Non-pigmented ciliary epithelial cell (primary cell): ENCODE measurements at regions not wholly inside any gene's neighbourhood (a gene's known extent, or its start where the extent isn't known, plus 50 kb on each side); places are given as distances from the start of the nearest gene placed in this dataset.
A peak's percentile ranks its signal among the peaks of the same experiment; 100 is the strongest.
"Not testable (repeated sequence)": the region's sequence is repeated elsewhere in the genome, so short reads cannot be mapped to it uniquely, and the experiment has no call there.

Experiments
- DNase-seq: peaks from one replicate; pipeline ENCODE4 v3.0.0-alpha.2; 2010; ENCODE audit warnings: low read depth

DNA sequence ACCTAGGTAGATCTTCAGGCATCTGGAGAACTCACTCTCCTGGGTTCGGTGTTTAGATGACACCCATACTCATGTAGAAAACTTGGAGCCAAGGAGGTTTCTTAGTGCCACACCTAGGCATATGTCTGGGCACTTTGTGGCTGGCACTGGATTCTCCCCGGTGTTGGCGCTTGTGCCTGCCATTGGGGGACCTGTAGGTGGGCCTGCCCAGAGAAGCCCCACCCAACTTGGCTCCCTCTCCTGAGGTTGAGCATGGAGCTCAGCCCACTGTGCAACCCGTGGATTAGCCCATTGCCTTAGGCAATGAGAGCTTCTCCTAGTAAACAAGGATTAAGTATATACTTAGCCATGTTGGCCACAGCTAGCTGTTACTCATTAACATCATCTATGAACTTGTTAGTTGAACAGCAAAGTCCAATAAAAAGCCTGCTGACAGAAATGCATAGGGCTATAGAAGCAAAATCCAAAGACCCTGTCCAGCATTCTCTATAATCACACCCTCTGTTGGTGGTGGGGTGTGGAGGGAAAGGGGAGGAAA is 335.5 kb upstream of the CHORDC1 start:
- DNase-seq = no peak

DNA sequence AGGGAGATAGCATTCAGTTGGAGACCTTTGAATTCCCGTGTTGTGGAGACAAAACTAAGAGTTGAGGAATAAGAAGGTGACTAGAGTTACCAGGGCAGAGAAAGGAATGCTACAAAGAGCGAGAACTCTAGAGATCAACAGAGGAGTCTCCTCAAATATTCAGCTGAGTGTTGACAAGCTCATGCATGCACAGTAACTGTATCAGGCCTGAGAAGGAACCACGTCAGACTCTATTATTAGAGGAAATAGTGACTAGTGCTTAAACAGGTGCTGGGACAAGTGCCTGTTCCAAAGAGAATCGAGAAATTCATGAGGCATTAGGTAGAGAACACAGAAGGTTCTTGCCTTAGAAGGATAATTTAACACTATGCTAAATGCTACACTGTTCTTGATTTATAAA is 333.8 kb upstream of the CHORDC1 start:
- DNase-seq = no peak

DNA sequence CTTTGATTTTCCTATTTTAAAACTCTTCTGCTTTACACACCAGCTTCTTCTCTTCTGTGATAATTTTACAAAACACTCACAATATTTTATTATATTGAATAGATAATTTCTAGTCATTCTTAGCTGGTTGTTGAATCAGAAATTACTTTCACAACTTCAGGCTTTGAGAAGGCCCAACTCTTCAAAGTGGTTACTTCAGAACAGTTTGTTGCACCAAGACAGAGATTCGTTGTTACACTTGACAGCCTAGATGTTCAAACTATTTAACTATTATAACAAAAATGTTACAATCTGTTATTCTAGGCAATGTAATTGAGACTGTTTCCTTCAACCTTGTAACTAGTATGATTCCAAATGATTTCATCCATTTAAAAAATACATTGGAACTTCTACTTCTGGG is 333.2 kb upstream of the CHORDC1 start:
- DNase-seq = no peak

DNA sequence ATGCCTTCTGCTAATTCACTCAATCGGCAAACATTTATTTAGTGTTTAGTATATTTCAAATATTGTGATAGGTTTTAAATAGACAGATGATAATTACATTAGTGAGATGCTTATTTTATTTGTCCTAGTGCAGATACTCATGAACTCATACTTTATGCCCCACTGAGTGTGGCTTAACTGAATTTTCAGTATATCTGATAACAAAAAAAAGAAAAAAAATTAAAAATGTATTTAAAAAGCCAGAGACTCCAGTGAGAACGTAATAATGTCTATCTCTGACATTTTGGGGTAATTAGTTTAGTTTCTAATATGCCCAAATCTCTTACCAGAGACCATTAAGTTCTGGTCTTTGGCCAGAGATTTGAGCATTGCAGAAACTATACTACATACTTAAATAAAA is 332.6 kb upstream of the CHORDC1 start:
- DNase-seq = no peak

DNA sequence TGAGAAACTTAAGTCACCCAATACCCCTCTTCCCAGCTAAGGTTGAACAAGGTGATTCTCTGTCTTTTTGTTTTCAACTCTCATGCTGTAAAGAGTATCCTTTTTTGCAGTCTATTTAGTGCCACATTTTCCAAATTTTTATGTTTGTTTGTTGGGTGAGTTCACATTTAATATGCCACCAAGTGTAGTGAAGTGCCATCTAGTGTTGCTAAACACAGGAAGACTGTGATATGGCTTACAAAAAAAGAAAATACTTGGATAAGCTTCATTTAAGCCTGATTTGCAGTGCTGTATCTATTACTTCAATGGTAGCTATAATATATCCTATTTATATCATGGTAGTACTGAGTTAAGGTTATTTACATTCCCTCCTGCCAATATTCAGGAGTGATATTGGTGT is 319.2 kb upstream of the CHORDC1 start:
- DNase-seq = no peak

DNA sequence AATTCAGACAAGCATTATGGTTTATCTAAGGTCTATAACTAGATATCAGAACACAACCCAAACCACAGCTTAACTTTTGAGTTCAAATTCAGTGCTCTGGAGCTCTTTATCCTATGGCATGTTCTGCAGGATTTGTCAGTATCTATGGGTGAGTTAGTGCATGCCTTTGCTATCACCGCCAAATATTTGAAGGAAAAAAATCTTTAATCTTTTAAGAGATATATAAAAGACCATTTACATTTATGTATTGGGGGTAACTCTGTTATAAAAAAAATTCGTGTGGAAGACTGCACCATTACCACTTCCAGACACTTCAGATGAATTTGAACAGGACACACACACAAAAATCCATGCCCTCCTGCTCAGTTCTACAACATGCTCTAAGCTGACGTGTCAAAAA is 313.5 kb upstream of the CHORDC1 start:
- DNase-seq = no peak

DNA sequence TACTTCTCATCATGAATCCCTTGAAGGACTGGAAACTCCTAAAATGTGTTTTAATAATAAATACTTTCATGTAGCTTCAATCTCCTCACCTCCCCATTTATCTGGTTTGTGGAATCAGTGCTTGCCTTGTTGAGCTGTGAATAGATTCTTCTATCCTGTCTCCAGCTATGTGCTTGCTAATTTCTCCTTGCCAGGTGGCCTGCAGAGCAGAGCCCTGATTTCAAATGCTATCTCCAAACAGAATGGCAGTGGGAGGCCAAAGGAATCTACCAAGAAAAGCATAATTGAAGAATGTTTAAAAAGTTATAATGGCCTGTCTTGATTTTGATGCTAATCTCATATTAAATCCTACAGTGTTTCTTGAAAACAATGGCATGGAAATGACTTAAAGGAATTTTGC is 309.3 kb upstream of the CHORDC1 start:
- DNase-seq = no peak

DNA sequence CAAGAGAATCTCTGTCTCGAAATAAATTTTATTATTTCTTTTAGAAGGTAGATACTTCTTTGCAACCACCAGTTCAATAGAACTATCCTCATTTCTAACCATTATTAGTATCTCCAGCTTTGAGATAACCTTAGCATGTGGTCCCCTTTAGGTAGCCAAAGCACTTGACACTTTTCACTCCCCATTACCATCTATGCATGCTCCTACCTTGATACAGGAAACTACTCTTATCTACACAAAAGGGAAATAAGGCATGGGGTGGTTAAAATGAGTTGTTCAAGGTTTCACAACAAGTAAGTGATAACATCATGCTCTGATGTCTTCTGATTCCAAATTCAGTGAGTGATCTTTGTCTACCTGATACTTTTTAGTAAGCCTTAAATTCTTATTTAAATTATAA is 308.2 kb upstream of the CHORDC1 start:
- no peak for DNase-seq

DNA sequence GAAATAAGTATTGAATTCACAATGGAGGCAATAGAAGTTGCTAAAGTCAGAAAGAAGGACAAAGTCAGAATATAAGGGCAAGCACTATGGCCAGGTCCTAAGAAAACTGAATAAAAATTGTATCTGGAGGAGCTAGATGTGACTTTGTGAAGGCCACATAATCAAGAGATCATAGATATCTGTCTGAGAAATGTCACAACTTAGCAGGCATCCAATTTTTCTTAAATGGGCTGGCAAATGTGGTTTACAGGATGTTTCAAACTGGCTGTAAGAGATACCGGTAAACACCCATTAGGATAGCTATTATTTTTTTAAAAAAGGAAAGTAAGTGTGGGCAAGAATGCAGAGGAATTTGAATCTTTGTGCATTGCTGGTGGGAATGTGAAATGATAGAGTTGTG is 303.1 kb upstream of the CHORDC1 start:
- no peak for DNase-seq

DNA sequence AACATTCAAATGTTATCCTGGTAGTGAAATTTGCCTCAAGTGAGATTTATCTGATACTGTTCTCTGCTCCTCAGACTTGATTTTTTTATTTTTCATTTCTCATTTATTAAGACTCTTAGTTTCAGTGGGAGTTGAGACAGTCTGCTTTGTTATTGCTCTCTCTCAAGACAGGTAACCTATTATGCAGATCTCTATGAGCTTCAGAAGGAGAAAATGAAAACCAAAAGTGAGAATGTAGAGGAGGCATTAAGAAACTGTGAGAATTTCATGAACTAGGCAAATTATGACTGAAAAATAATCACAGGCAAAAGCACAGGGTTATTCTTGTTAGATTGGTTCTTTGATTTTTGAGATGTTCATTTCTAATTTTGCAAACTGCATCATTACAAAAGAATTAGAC is 290.0 kb upstream of the CHORDC1 start:
- no peak for DNase-seq

DNA sequence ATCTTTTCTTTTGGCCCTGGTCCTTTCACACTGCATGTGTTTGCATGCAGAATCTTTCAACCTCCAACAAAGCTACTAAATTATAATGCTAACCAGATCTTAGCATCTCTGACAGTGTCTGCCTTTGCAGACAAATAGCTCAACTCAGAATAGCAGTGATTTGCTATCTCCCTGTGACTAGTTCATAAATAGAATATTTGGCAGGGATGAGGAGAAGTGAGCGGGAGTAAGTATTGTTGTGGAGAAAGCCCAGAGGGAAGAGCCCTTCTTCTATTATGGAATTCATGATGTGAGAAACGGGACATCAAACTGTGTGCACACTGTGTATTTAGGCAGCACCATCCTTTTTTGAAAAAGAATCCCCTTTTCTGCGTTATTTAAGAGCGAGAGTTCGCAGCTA is 288.0 kb upstream of the CHORDC1 start:
- DNase-seq = no peak

DNA sequence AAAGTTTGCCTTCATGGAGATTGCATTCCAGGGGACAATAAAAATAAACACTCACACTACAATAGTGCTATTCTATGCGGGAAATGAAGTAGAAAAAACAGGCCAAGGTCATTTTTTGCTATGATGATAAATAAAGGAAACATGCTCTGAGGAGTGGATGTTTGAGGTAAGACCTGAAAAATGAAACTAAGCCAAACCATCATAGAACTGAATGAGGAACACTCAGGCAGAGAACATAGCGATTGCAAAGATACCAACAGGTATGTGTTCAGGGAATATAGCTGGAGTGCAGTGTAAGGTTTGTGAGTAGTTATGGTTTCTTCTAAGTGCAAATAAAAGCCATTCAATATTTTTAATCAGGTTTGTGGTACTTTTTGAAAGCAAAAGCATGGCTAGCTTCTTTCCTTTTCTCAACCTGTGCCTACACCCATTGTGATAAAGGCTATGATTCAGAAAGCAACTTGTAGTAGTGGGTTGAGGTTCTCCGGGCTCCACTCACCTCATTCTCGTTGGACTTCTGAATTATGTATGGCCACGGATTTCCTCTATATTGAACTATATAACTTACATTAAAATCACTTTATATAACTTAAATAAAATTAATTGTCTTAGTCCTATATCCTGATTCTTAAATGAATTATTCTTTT is 278.2 kb upstream of the CHORDC1 start:
- no peak for DNase-seq

DNA sequence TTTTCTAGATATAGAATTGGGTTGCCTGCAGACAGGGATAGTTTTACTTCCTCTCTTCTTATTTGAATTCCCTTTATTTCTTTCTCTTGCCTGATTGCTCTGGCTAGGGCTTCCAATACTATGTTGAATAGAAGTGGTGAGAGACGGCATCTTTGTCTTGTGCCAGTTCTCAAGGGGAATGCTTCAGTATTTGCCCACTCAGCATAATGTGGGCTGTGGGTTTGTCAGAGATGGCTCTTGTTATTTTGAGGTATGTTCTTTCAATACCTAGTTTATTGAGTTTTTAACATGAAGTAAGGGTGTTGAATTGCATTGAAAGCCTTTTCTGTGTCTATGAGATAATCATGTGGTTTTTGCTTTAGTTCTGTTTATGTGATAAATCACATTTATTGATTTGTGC is 273.9 kb upstream of the CHORDC1 start:
- no peak for DNase-seq

DNA sequence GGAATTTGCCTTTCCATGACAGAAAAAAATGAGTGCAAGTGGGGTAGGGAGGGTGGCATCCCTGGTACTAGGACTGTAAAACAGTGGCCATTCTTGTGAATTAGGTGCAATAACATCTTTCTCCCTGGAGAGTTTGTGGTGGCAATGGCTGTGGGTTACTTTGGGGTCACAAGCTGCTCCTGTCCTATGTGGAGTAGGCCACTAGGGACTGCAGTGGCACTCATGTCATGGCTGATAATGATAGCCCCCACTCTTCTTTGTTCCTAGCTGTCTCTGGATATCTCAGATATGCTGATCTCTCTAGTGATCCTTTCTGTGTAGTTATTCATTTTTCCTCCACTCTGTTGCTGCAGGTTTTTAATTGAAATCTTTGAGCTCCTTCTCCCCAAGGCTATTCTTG is 270.5 kb upstream of the CHORDC1 start:
- DNase-seq = no peak

DNA sequence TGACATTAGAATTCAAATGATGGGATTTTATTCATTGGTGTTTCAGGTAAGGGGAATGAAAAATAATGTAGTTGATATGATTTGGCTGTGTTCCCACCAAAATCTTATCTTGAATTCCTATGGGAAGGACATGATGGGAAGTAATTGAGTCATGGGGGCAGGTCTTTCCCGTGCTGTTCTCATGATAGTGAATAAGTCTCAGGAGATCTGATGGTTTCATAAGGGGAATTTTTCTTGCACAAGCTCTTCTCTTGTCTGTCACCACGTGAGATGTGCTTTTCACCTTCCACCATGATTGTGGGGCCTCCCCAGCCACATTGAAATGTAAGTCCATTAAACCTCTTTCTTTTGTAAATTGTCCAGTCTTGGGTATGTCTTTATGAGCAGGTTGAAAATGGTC is 268.6 kb upstream of the CHORDC1 start:
- no peak for DNase-seq

DNA sequence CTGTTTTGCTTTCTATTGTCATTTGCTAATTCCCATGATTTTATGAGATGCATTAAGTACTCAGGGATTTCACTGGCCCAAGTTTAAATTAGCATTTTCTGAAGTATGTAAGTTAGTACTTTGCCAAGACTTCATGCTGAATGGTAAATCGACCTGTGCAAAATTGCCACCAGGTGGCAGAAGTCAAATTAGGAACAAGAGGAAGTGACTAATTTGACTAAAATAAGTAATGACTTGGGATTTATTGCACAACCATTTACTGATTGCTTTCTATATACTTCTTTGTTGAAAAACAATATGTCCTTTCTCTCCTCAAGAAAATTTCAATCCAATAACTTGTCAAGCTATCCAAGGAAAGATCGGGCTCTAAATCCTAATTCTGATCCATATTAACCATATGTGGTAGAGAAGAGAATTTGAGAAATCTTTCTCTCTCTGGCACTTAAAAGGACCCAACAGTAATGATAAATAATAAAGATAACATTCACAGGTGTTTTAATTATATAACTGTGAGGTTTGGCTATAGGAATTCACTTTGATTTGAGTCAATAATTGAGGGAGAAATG is 253.7 kb upstream of the CHORDC1 start:
- DNase-seq = no peak

DNA sequence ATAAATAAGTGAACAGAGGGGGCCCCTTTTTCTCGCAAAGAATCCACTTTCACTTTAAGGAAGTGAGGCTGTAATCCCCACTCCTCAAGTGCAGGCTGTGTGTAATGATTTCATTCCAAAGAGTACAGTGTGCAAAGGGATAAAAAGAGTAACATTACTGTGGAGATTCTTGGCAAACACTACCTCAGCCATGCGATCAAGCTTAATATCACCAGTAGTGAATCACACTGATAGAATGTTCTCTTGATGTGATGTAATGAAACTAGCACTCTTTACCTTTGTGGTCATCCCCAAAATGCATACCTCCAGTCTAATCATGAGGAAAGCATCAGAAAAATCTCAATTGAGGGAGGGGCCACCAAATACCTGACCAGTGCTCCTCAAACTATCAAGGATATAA is 246.1 kb upstream of the CHORDC1 start:
- peak; percentile 53 for DNase-seq

DNA sequence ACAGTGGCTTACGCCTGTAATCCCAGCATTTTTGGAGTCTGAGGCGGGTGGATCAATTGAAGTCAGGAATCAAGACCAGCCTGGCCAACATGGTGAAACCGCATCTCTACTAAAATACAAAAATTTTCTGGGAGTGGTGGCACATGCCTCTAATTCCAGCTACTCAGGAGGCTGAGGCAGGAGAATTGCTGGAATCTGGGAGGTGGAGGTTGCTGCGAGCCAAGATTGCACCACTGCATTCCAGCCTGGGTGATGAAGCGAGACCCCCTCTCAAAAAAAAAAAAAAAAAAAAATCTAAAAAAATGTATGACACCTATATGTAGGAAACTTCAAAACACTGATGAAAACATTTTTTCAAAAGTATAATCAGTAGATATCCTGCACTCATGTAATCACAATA is 242.7 kb upstream of the CHORDC1 start:
- DNase-seq = no peak

DNA sequence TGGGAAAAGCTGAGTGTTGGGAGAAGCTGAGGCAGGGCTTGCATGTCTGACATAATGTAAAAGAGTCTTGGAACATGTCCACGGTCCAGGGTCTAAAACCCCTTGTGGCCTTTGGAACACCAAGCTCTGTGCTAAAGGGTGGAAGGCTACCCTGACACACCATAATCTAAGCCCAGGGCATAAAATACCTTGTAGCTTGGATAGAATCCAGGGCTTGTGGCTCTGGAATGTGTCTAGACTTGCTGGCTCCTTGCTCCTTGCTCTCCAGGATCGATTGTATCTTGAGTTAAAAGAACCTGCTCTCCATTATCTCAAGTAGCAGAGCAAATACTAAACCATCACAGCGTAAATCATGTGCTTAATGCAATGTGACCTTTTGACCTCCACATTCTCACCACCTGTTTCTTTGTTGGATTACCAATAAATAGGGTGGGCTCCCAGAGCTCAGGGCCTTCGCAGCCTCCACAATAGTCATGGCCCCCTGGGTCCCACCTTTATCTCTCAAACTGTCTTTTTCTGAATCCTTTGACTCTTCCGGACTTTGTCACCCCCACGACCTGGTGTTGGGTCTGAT is 232.6 kb upstream of the CHORDC1 start:
- not testable (repeated sequence) for DNase-seq

DNA sequence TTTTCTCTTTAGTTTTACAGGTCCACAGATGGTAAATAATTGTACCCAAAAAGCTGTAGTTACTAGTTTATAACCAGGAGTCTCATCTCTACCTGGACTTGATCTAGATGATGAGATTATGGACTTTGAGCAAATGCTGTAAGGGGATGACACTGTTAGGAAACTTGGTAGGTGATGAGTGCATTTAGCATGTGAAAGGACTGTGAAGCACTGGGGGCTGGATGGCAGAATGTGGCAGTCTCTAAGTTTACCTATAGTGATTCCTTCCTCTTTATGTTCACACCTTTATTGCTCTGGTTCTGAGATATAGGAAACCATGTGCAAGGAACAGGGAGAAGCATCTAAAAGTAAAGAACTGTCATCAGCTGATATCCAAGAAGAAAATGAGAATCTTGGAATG is 230.7 kb upstream of the CHORDC1 start:
- DNase-seq = no peak

DNA sequence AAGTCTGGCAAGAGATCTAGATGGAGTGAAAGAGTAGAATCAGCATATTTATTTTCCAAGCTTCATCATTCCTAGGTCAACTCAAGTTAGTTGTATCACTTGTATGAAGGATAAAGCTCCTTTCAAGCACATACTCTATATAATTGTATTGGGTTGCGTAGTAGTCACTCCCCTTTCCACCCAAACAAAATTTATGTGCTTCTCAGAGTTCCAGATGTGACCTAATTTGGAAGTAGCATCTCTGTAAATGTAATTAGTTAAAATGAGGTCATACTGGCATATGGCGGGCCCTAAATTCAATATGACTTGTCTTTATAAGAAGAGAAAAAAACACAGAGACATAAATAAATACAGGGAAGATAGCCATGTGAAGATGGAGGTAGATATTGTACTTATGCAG is 226.8 kb upstream of the CHORDC1 start:
- DNase-seq = no peak

DNA sequence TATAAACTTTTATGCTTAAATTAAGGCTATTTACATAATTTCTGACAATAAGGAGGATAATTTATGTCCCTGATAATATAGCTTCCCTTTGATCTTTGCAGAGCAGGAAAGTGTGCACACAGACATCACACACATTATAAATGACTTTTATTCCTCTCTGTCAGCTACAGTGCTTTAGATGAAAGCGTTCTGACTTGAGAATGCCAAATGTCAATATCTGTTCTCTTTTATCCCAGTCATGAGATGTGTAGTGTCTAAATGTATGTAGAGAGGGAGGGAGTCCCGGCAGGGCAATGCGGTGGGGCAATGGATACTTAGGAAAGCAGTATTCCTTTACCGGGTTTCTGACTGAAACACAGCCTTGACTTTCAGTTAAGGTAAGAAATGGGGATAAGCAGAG is 225.4 kb upstream of the CHORDC1 start:
- no peak for DNase-seq

DNA sequence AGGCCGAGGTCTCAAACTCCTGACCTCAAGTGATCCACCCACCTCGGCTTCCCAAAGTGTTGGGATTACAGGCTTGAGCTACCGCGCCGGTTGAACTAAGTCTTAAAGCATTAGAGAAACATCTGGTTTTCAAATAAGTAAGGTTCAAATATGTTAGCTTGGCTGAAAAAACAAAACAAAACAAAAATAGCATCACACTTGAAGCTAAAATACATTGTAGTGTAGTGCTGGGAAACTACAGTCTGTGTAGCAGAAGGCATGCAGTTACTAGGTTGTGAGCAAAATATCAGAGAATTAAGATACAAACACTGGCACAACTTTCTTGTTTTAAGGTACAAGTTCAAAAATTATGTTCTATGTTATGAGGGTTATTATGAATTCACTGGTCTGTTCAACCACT is 224.8 kb upstream of the CHORDC1 start:
- no peak for DNase-seq

DNA sequence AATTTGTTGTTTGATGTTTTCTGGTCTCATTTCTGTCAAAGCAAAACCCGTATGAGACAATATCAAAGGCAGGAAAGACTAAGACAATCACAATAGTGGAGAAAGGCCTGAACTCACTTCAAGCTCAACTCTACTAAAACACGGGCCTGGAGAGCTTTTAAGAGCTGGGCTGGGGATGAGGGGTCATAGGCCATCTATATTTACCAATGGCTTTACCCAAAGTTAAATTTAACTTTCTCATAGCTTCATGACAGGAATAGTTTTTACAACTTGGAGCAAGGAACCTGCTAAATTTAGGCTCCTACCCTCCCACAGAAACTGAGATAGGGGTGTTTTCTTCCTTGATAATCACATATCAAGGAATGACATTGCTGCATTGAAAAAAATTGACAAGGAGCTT is 223.4 kb upstream of the CHORDC1 start:
- no peak for DNase-seq
